ENCODE measurements at regions not wholly inside any gene's neighbourhood (a gene's known extent, or its start where the extent isn't known, plus 50 kb on each side); places are given as distances from the start of the nearest gene placed in this dataset.
"Not testable (repeated sequence)": the region's sequence is repeated elsewhere in the genome, so short reads cannot be mapped to it uniquely, and the experiment has no call there.

DNA sequence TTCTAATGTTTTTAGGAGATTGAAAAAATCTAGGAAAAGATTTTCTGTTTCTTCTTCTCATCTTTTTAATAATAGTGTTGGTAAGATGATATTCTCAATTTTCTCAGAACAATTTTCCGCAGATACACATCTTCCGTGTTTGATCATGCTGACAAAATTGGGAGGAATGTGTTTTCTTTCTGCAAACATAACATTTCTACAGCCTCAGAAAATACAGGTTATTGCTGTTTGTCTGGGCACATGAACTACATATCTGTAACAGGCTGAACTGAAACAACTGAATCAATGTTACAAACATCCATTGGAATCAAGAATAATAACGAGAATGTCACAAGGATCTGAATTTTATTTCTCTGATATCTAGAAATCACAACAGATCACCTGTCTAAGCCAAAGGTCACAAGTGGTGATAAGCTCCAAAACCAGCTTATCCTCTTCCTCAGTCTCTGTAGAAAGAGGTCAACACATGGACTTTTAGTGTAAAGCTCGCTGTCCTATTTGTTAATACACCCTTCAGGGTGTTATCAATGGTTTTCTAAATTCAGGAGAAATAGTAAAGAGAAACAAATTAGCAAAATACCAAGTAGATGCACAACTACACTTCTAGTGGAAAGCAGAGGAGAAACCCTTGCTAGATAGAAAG lies 197.3 kb upstream of the MARCKS start:
- DNase-seq (ENCODE audit: low read depth in 2 of 3, low spot score in 2 of 3) = no peak

DNA sequence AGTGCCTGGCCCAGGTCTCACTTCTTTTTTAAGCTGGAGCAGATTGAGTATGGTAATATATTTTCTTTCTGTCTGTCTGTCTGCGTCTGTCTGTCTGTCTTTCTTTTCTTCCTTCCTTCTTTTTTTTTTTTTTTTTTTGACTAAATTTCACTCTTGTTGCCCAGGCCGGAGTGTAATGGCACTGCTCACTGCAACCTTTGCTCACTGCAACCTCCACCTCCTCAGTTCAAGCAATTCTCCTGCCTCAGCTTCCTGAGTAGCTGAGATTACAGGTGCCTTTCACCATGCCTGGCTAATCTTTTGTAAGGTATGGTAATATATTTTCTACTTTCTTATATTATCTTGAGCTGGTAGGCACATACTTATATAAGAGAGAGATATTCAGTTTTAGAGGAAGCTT lies 196.3 kb upstream of the MARCKS start:
- no peak for DNase-seq (ENCODE audit: low read depth in 2 of 3, low spot score in 2 of 3)

DNA sequence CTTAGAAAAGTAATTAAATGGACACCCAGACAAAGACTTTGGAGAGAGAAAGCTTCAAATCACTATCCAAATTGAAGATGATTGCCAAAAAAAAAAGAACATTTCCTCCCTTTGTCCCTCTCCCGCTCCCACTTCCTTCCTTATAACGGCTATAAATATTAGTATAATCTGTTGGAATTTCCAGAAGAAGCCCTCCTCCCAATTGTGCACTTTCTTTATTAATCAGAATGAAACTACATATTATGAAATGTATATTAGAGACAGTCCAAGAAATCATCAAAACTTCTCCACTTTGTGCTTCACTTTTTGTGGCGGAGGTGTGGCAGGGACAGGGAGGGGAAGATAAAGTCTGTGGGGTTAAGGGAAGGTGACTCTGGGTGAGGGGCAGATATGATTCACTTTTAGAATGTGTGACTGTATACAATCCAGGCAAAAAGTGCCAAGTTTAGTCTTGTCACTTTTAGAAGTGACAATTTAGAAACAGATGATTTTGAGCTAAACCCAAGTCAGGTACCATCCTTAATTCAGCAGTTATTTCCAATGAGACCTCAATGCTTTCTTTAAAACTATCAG lies 195.0 kb upstream of the MARCKS start:
- DNase-seq (ENCODE audit: low read depth in 2 of 3, low spot score in 2 of 3) = no peak

GRCh38 chr6:113662688-113663333 lies 194.3 kb upstream of the MARCKS start:
- no peak for DNase-seq (ENCODE audit: low read depth in 2 of 3, low spot score in 2 of 3)

DNA sequence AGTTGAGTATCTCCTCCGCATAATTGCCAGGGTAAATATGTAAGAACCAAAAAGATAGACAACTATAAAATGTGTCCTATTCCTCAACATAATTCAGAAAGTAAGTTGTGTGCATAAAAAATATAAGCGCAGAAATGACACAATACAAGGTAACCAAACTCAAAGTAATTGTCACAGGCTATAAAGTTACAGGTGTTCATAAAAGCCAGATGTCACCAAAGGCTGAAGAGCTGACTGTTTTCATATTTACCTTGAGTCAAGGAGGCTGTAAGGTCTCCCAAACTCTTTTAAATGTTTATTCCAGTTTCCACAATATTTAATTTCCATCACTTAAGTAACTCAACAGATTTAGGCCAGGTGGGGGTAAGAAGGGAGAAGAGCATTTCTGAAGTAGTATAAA lies 192.2 kb upstream of the MARCKS start:
- DNase-seq (ENCODE audit: low read depth in 2 of 3, low spot score in 2 of 3) = no peak

GRCh38 chr6:113668641-113669408 lies 188.3 kb upstream of the MARCKS start:
- no peak for DNase-seq (ENCODE audit: low read depth in 2 of 3, low spot score in 2 of 3)

- DNase-seq (ENCODE audit: low read depth in 2 of 3, low spot score in 2 of 3) = no peak
These were observed 187.5 kb upstream of the MARCKS start for GRCh38 chr6:113669606-113670005.

- DNase-seq (ENCODE audit: low read depth in 2 of 3, low spot score in 2 of 3) = peak in 2 of 3 donors; percentile 26 to 61
These were observed 185.7 kb upstream of the MARCKS start for GRCh38 chr6:113671421-113671820.

GRCh38 chr6:113672491-113673149 lies 184.5 kb upstream of the MARCKS start:
- DNase-seq (ENCODE audit: low read depth in 2 of 3, low spot score in 2 of 3) = no peak

DNA sequence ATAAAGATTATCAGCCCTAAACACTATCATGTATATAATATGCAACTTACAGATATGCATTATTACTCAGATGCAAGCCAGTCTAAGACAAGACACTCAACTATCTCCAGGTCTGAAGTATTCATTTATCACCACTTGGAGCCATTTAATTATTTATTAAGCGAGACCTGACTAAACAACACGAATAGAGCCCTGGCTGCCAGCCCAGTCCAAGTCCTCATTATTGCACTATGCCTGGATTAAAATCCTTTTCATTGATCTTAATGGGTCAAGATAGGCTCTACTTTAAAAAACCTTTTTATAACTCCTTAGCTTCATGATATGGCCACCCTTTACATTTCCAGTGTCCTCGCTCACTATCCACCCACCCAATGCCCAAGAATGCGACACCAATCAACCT lies 183.1 kb upstream of the MARCKS start:
- DNase-seq (ENCODE audit: low read depth in 2 of 3, low spot score in 2 of 3) = no peak

GRCh38 chr6:113676057-113676456 lies 181.1 kb upstream of the MARCKS start:
- DNase-seq (ENCODE audit: low read depth in 2 of 3, low spot score in 2 of 3) = no peak

DNA sequence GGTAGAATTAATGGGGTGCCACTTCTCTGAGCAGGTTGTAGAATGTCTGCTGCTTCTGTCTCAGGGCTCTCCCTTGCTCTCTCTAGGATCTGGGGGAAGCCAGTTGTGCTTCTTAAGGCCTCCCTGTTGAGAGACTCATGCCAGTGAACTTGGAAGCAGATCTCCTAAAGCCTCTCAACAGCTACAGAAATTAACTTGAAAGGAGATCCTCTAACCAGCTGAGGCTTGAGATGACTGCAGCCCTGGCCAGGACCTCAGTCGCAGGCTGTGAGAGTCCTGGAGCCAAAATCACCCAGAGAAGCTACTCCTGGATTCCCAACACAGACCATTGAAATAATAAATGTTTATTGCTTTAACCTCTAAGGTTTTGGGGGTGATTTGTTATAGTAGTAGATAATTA lies 180.2 kb upstream of the MARCKS start:
- DNase-seq (ENCODE audit: low read depth in 2 of 3, low spot score in 2 of 3) = no peak

DNA sequence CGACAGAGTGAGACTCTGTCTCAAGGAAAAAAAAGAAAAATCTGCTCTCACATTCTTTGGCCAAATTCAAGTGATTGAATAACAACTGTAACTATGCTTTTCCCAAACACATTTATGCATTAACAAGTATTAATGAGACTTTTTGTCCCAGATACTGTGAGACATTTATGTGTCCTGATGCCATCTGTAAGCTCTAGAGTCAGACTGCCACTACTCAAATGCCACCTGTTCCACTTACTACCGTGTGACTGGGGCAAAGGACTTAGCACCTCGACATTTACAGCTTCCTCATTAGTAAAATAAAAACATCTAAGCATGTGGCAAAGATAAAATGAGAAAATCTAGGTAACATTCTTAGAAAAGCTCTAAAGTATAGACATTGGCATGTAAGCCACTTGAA lies 178.1 kb upstream of the MARCKS start:
- DNase-seq (ENCODE audit: low read depth in 2 of 3, low spot score in 2 of 3) = no peak

DNA sequence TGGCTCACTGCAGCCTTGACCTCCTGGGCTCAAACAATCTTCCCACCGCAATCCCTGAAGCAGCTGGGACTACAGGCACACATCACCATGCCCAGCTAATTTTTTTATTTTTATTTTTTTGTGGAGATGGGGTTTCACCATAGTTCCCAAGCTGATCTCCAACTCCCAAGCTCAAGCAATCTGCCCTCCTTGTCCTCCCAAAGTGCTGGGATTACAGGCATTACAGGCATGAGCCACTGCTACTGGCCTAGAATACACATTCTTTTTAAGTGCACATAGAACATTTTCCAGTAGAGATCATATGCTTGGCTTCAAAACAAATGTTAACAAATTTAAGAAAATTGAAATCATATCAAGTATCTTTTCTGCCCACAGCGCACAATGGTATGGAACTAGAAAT lies 176.8 kb upstream of the MARCKS start:
- DNase-seq (ENCODE audit: low read depth in 2 of 3, low spot score in 2 of 3) = no peak

- DNase-seq (ENCODE audit: low read depth in 2 of 3, low spot score in 2 of 3) = no peak
These were observed 173.2 kb upstream of the MARCKS start for GRCh38 chr6:113683968-113684367.

GRCh38 chr6:113684382-113684901 lies 172.7 kb upstream of the MARCKS start:
- DNase-seq (ENCODE audit: low read depth in 2 of 3, low spot score in 2 of 3) = no peak

GRCh38 chr6:113686049-113686448 lies 171.1 kb upstream of the MARCKS start:
- DNase-seq (ENCODE audit: low read depth in 2 of 3, low spot score in 2 of 3) = no peak

DNA sequence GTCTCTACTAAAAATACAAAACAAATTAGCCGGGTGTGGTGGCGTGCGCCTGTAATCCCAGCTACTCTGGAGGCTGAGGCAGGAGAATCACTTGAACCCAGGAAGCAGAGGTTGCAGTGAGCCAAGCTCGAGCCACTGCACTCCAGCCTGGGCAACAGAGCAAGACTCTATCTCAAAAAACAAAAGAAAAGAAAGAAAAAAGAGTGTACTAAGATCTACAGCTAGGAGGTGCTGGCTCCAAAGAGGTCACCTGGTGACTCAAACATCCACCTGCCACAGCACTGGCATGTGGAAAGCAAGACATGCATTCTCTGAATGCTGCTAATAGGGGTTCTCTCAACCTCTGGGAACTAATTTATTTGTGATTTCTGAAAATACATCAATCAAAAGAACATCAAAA lies 167.5 kb upstream of the MARCKS start:
- DNase-seq (ENCODE audit: low read depth in 2 of 3, low spot score in 2 of 3) = not testable (repeated sequence)

GRCh38 chr6:113690281-113691259 lies 166.6 kb upstream of the MARCKS start:
- peak in 1 of 3 donors; percentile 13 for DNase-seq (ENCODE audit: low read depth in 2 of 3, low spot score in 2 of 3)

DNA sequence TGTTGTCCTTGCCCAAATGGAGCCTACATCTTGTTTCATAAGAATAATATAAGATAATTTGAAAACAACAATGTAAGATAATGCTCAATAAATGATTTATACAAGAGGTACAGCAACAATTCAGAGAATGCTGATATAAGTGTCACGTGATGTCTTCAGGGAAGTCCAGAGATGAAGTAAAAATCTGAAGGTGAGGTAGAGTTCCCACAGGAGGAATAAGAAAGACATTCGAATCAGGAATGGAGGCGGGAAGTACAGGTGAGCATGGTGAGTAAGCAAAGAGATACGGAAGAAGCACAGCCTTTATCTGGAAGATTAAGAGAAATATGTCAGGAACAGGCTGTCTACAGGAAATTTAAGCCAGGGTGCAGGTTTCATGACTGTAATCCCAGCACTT lies 165.9 kb upstream of the MARCKS start:
- DNase-seq (ENCODE audit: low read depth in 2 of 3, low spot score in 2 of 3) = no peak
